IMR-90 (cell line): ENCODE measurements at regions not wholly inside any gene's neighbourhood (a gene's known extent, or its start where the extent isn't known, plus 50 kb on each side); places are given as distances from the start of the nearest gene placed in this dataset.

ENCODE experiments used
- ATAC-seq: fragments of 200-7000 bp; cut with Tn5 transposase; 2 replicates; pipeline ENCODE4 v1.9.1; 2020; ENCODE audit warnings: low read depth, mild to moderate bottlenecking, moderate library complexity
- BruUV-seq: library from RNA; stranded (reverse); fragments of 400-500 nt; replicated peaks from 2 replicates; lab custom pipeline; 2021; lab: Mats Ljungman, UMichigan
- CTCF ChIA-PET: fragments of 300-600 bp; formaldehyde crosslinking; extraction: SDS; loops from one replicate; lab custom pipeline; 2021; ENCODE audit warnings: antibody characterized with exemption; lab: Yijun Ruan, JAX
- POLR2A ChIA-PET: fragments of 300-600 bp; sonication (Branson Sonifier 250); formaldehyde crosslinking; loops from one replicate; lab custom pipeline; 2022; ENCODE audit warnings: antibody characterized with exemption; ENCODE audit not compliant: unreplicated experiment; lab: Charles Lee
- DNase-seq: peaks from one replicate; pipeline ENCODE4 v3.0.0; 2013
- H2AFZ ChIP-seq: replicated peaks from 2 replicates; pipeline ENCODE3; 2013; ENCODE audit warnings: low read length, mild to moderate bottlenecking; ENCODE audit not compliant: poor library complexity
- H2AK5ac ChIP-seq: 2 replicates; pipeline ENCODE4 v1.6.1; 2013; ENCODE audit warnings: low read depth, low read length, inconsistent platforms
- H2AK9ac ChIP-seq: replicated peaks from 2 replicates; pipeline ENCODE3; 2013; ENCODE audit warnings: mild to moderate bottlenecking, low read depth, low read length, moderate library complexity; ENCODE audit not compliant: poor library complexity
- H2BK120ac ChIP-seq: 2 replicates; pipeline ENCODE4 v1.6.1; 2013; ENCODE audit warnings: low read depth, low read length, inconsistent platforms
- H2BK15ac ChIP-seq: 3 replicates; pipeline ENCODE4 v1.6.1; 2013; ENCODE audit warnings: low read depth, low read length, inconsistent platforms
- H2BK20ac ChIP-seq: 2 replicates; pipeline ENCODE4 v1.6.1; 2013; ENCODE audit warnings: low read depth, mild to moderate bottlenecking, inconsistent platforms, low read length, moderate library complexity
- H2BK5ac ChIP-seq: 2 replicates; pipeline ENCODE4 v1.6.1; 2013; ENCODE audit warnings: mild to moderate bottlenecking, low read depth, low read length, inconsistent platforms; ENCODE audit not compliant: poor library complexity, severe bottlenecking
- H3K14ac ChIP-seq: replicated peaks from 2 replicates; pipeline ENCODE4 v1.6.1; 2013; ENCODE audit warnings: low read depth, low read length, inconsistent platforms
- H3K18ac ChIP-seq: 2 replicates; pipeline ENCODE4 v1.6.1; 2013; ENCODE audit warnings: low read depth, low read length, control low read depth
- H3K23ac ChIP-seq: 2 replicates; pipeline ENCODE4 v1.6.1; 2013; ENCODE audit warnings: low read depth, low read length, inconsistent platforms
- H3K27ac ChIP-seq: 2 replicates; pipeline ENCODE4 v1.5.1; 2013; ENCODE audit warnings: mild to moderate bottlenecking, control low read depth, low read length; ENCODE audit not compliant: insufficient read depth
- H3K27me3 ChIP-seq: 2 replicates; pipeline ENCODE4 v1.6.1; 2013; ENCODE audit warnings: low read length; ENCODE audit not compliant: control insufficient read depth, insufficient read depth
- H3K36me3 ChIP-seq: 2 replicates; pipeline ENCODE4 v1.6.1; 2013; ENCODE audit warnings: low read length, mixed read lengths; ENCODE audit not compliant: control insufficient read depth, insufficient read depth
- H3K4ac ChIP-seq: 2 replicates; pipeline ENCODE4 v1.6.1; 2013; ENCODE audit warnings: low read depth, low read length, inconsistent platforms
- H3K4me1 ChIP-seq: 2 replicates; pipeline ENCODE4 v1.6.1; 2013; ENCODE audit warnings: low read length, mixed read lengths; ENCODE audit not compliant: control insufficient read depth, insufficient read depth
- H3K4me2 ChIP-seq: 2 replicates; pipeline ENCODE4 v1.6.1; 2013; ENCODE audit warnings: low read depth, mild to moderate bottlenecking, control low read depth, low read length, moderate library complexity
- H3K4me3 ChIP-seq: 2 replicates; pipeline ENCODE4 v1.5.1; 2013; ENCODE audit warnings: low read depth, mild to moderate bottlenecking, control low read depth, low read length, moderate library complexity; ENCODE audit not compliant: insufficient read depth
- H3K56ac ChIP-seq: 2 replicates; pipeline ENCODE4 v1.6.1; 2013; ENCODE audit warnings: low read length, inconsistent platforms; ENCODE audit not compliant: insufficient read depth; ENCODE audit errors: extremely low read depth
- H3K79me1 ChIP-seq, 2 experiments: 2 replicates each; pipeline ENCODE4 v1.6.1; 2013; ENCODE audit warnings: low read length in 2 of 2, inconsistent platforms in 1 of 2, low read depth in 1 of 2
- H3K9ac ChIP-seq: 2 replicates; pipeline ENCODE4 v1.6.1; 2013; ENCODE audit warnings: low read depth, low read length, control low read depth
- H3K9me1 ChIP-seq: 2 replicates; pipeline ENCODE4 v1.6.1; 2013; ENCODE audit warnings: low read length, inconsistent platforms; ENCODE audit not compliant: insufficient read depth
- H3K9me3 ChIP-seq: 2 replicates; pipeline ENCODE4 v1.6.1; 2013; ENCODE audit warnings: low read length; ENCODE audit not compliant: control insufficient read depth, insufficient read depth
- H4K20me1 ChIP-seq: 2 replicates; pipeline ENCODE4 v1.6.1; 2013; ENCODE audit warnings: low read length, inconsistent platforms; ENCODE audit not compliant: insufficient read depth
- H4K5ac ChIP-seq: 2 replicates; pipeline ENCODE4 v1.6.1; 2013; ENCODE audit warnings: mild to moderate bottlenecking, low read depth, low read length, control low read depth
- H4K8ac ChIP-seq, 2 experiments: 2 replicates each; pipeline ENCODE4 v1.6.1; 2013; ENCODE audit warnings: low read depth in 2 of 2, low read length in 2 of 2, control low read depth in 1 of 2, inconsistent platforms in 1 of 2
- H4K91ac ChIP-seq: 2 replicates; pipeline ENCODE4 v1.6.1; 2013; ENCODE audit warnings: low read depth, low read length, inconsistent platforms; ENCODE audit not compliant: insufficient read depth
- BHLHE40 ChIP-seq: fragments of 150-350 bp; IDR thresholded peaks from 2 replicates; pipeline ENCODE4 v1.6.1; 2016; ENCODE audit warnings: mild to moderate bottlenecking, low read depth, low read length
- CEBPB ChIP-seq: IDR thresholded peaks from 2 replicates; pipeline ENCODE4 v1.6.1; 2012; ENCODE audit warnings: low read depth, low read length, improper control_type of control experiment
- CHD1 ChIP-seq: IDR thresholded peaks from 2 replicates; pipeline ENCODE4 v1.6.1; 2012; ENCODE audit warnings: low read depth, low read length, improper control_type of control experiment
- FOS ChIP-seq: fragments of 150-350 bp; IDR thresholded peaks from 2 replicates; pipeline ENCODE4 v1.6.1; 2016; ENCODE audit warnings: low read depth, low read length
- MAFK ChIP-seq: IDR thresholded peaks from 2 replicates; pipeline ENCODE4 v1.6.1; 2012; ENCODE audit warnings: low read depth, low read length, improper control_type of control experiment
- MAZ ChIP-seq: IDR thresholded peaks from 2 replicates; pipeline ENCODE4 v1.6.1; 2012; ENCODE audit warnings: low read depth, mild to moderate bottlenecking, low read length, improper control_type of control experiment, moderate library complexity, borderline replicate concordance
- MXI1 ChIP-seq: IDR thresholded peaks from 2 replicates; pipeline ENCODE4 v1.6.1; 2012; ENCODE audit warnings: low read depth, mild to moderate bottlenecking, low read length, moderate library complexity, borderline replicate concordance
- NFE2L2 ChIP-seq: fragments of 150-350 bp; IDR thresholded peaks from 2 replicates; pipeline ENCODE4 v1.6.1; 2016; ENCODE audit warnings: low read depth, mild to moderate bottlenecking, low read length
- POLR2A ChIP-seq: IDR thresholded peaks from 2 replicates; pipeline ENCODE4 v1.6.1; 2012; ENCODE audit warnings: mild to moderate bottlenecking, low read depth, low read length
- RAD21 ChIP-seq: IDR thresholded peaks from 2 replicates; pipeline ENCODE4 v1.6.1; 2012; ENCODE audit warnings: low read length, improper control_type of control experiment
- RCOR1 ChIP-seq: IDR thresholded peaks from 2 replicates; pipeline ENCODE4 v1.6.1; 2012; ENCODE audit warnings: mild to moderate bottlenecking, low read length, improper control_type of control experiment; ENCODE audit not compliant: insufficient replicate concordance
- RFX5 ChIP-seq: IDR thresholded peaks from 2 replicates; pipeline ENCODE4 v1.8.0; 2012; ENCODE audit warnings: low read depth, mild to moderate bottlenecking, low read length, moderate library complexity
- SMC3 ChIP-seq: fragments of 150-350 bp; IDR thresholded peaks from 2 replicates; pipeline ENCODE4 v1.6.1; 2016; ENCODE audit warnings: low read depth, mild to moderate bottlenecking, antibody characterized with exemption, low read length, moderate library complexity
- WGBS, 2 experiments: methylation state at CpG; one replicate each; pipeline versions ENCODE4 v1.1.5 to v1.1.7; 2013; ENCODE audit warnings: missing lambda C conversion rate in 2 of 2; ENCODE audit not compliant: insufficient read length in 1 of 2; ENCODE audit errors: extremely low coverage in 2 of 2; 5-methylcytosine and 5-hydroxymethylcytosine counted together
- dilution Hi-C: fragments of 300-500 bp; cut with HindIII; formaldehyde crosslinking; loops from one replicate; pipeline ENCODE4 v1.14.3; 2018; ENCODE audit warnings: low sequenced_read_pairs; ENCODE audit not compliant: unreplicated experiment
- in situ Hi-C: fragments of 300-500 bp; cut with MboI; formaldehyde crosslinking; loops from 3 replicates; pipeline ENCODE4 v1.14.3; 2019; ENCODE audit warnings: low sequenced_read_pairs, inconsistent platforms, mixed read lengths
- intact Hi-C: fragments of 100-400 bp; cut with micrococcal nuclease; formaldehyde crosslinking; loops from 2 replicates; pipeline ENCODE4 v1.10.0; 2022
- TF ChIP-seq, protein P1 (sequence below): fragments of 150-350 bp; IDR thresholded peaks from 2 replicates; pipeline ENCODE4 v1.6.1; 2016; ENCODE audit warnings: low read depth, mild to moderate bottlenecking, low read length, moderate library complexity, borderline replicate concordance
- TF ChIP-seq, protein P2 (sequence below): fragments of 150-350 bp; IDR thresholded peaks from 2 replicates; pipeline ENCODE4 v1.6.1; 2017; ENCODE audit warnings: mild to moderate bottlenecking, antibody characterized with exemption, low read length, low read depth
- TF ChIP-seq, protein P3 (sequence below): conservative IDR thresholded peaks from 2 replicates; pipeline ENCODE4 v1.5.1; 2012; ENCODE audit warnings: mild to moderate bottlenecking, low read depth, low read length, improper control_type of control experiment

DNA sequence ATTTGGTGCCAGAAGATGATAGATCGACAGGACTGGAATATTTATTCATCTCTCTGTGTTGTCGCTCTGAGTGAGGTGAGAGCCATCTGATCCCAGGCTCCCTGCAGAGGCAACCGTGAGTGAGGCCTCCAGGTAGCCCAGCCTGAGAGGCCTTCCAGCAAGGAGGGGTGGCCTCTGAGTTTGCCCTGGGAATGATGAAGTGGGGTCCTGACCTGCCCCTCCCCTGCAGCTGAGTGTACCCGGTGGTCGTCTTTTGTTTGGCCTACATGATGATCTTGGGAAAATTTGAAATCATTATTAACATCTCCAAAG lies 86.4 kb downstream of the CBLN1 start:
- ATAC-seq (no peak), DNase-seq (no peak)
- Histone ChIP-seq H3K4me3 (no peak overlapping the region), H3K4me2 (no peak overlapping the region), H2AK5ac (no peak overlapping the region), H3K27ac (no peak overlapping the region), H3K9ac (no peak overlapping the region), H4K5ac (no peak overlapping the region), H2BK5ac (no peak overlapping the region), H4K8ac (no peak overlapping the region), H3K4ac (no peak overlapping the region), H3K14ac (no peak overlapping the region), H2BK20ac (no peak overlapping the region), H3K9me1 (no peaks in the 10 kb centered on the region), H3K9me3 (no peaks in the 10 kb centered on the region), H3K27me3 (no peaks in the 10 kb centered on the region), H3K23ac (no peak overlapping the region), H3K18ac (no peak overlapping the region), H3K36me3 (no peaks in the 10 kb centered on the region), H3K79me1 (no peaks in the 10 kb centered on the region), H4K20me1 (no peaks in the 10 kb centered on the region), H3K56ac (no peak overlapping the region), H2BK120ac (no peak overlapping the region), H3K4me1 (no peaks in the 10 kb centered on the region), H2AFZ (no peak overlapping the region), H2AK9ac (no peak overlapping the region), H4K91ac (no peak overlapping the region), H2BK15ac (no peak overlapping the region)
- TF ChIP-seq, protein P1, sequence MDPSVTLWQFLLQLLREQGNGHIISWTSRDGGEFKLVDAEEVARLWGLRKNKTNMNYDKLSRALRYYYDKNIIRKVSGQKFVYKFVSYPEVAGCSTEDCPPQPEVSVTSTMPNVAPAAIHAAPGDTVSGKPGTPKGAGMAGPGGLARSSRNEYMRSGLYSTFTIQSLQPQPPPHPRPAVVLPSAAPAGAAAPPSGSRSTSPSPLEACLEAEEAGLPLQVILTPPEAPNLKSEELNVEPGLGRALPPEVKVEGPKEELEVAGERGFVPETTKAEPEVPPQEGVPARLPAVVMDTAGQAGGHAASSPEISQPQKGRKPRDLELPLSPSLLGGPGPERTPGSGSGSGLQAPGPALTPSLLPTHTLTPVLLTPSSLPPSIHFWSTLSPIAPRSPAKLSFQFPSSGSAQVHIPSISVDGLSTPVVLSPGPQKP = no peak
- TF ChIP-seq CHD1 (no peak), POLR2A (no peak), RFX5 (no peak), RAD21 (no peak), CEBPB (no peak), FOS (no peak), NFE2L2 (no peak), RCOR1 (no peak), MAFK (no peak), MXI1 (no peak), BHLHE40 (no peak), MAZ (no peak), SMC3 (no peak)
- TF ChIP-seq, protein P2, sequence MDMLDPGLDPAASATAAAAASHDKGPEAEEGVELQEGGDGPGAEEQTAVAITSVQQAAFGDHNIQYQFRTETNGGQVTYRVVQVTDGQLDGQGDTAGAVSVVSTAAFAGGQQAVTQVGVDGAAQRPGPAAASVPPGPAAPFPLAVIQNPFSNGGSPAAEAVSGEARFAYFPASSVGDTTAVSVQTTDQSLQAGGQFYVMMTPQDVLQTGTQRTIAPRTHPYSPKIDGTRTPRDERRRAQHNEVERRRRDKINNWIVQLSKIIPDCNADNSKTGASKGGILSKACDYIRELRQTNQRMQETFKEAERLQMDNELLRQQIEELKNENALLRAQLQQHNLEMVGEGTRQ = no peak
- TF ChIP-seq, protein P3, sequence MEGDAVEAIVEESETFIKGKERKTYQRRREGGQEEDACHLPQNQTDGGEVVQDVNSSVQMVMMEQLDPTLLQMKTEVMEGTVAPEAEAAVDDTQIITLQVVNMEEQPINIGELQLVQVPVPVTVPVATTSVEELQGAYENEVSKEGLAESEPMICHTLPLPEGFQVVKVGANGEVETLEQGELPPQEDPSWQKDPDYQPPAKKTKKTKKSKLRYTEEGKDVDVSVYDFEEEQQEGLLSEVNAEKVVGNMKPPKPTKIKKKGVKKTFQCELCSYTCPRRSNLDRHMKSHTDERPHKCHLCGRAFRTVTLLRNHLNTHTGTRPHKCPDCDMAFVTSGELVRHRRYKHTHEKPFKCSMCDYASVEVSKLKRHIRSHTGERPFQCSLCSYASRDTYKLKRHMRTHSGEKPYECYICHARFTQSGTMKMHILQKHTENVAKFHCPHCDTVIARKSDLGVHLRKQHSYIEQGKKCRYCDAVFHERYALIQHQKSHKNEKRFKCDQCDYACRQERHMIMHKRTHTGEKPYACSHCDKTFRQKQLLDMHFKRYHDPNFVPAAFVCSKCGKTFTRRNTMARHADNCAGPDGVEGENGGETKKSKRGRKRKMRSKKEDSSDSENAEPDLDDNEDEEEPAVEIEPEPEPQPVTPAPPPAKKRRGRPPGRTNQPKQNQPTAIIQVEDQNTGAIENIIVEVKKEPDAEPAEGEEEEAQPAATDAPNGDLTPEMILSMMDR = no peak
- dilution Hi-C loops (no loop called here), intact Hi-C loops (no loop called here), in situ Hi-C loops (no loop called here)
- POLR2A ChIA-PET = no interaction called here
- no TSS peak for BruUV-seq
- CTCF ChIA-PET = no interaction called here
- WGBS, 2 experiments = no CpG with 5 or more reads among the region's 5 CpGs
